ENCODE measurements at regions not wholly inside any gene's neighbourhood (a gene's known extent, or its start where the extent isn't known, plus 50 kb on each side); places are given as distances from the start of the nearest gene placed in this dataset.

DNA sequence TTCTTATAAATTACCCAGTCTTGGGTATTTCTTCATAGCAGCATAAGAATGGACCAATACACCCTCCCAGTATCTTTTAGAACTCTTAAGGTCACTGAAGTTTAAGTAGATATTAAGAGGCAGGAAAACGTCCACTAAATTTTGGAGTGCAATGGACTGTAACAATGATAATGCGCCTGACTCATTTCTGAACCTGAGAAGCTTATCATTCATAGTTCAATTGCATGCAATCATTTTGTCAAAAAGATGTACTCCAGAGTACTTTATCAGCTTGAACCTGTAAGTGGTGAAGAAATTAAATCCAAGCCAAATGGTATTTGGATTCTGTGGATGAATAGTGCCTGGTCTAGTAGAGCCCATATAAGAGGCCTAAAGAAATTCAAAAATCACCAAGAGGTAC, 196.5 kb upstream of the CDH9 start:
- no peak for TF ChIP-seq CEBPB (IDR thresholded peaks at IDR 0.05)
- TF ChIP-seq, protein P1, sequence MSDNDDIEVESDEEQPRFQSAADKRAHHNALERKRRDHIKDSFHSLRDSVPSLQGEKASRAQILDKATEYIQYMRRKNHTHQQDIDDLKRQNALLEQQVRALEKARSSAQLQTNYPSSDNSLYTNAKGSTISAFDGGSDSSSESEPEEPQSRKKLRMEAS (IDR thresholded peaks at IDR 0.05) = no peak
- TF ChIP-seq TAF1 (IDR thresholded peaks at IDR 0.05; ENCODE audit: low read depth) = no peak
- TF ChIP-seq EGR1 (IDR thresholded peaks at IDR 0.05) = no peak
- TF ChIP-seq RAD21 (IDR thresholded peaks at IDR 0.05; ENCODE audit: low read depth) = no peak
- no peak for TF ChIP-seq YY1 (IDR thresholded peaks at IDR 0.05; ENCODE audit: low read depth)

All from Ishikawa (cell line).